Upper lobe of left lung (tissue), 4 donors: ENCODE measurements at regions not wholly inside any gene's neighbourhood (a gene's known extent, or its start where the extent isn't known, plus 50 kb on each side); places are given as distances from the start of the nearest gene placed in this dataset.

ENCODE experiments used
- CTCF ChIP-seq, 6 experiments: fragments of 450-650 bp in 4 of 6; fragments of 200-600 bp in 2 of 6; sonication (generic) in 2 of 6; IDR thresholded peaks; one replicate each; pipeline ENCODE4 v1.5.1; 2016 to 2019; ENCODE audit warnings: antibody characterized with exemption in 6 of 6
- POLR2A ChIP-seq, 4 donors: fragments of 450-650 bp; IDR thresholded peaks; one replicate each; pipeline ENCODE4 v1.5.1; 2016 to 2017; ENCODE audit warnings: antibody characterized with exemption in 4 of 4, mild to moderate bottlenecking in 2 of 4

DNA sequence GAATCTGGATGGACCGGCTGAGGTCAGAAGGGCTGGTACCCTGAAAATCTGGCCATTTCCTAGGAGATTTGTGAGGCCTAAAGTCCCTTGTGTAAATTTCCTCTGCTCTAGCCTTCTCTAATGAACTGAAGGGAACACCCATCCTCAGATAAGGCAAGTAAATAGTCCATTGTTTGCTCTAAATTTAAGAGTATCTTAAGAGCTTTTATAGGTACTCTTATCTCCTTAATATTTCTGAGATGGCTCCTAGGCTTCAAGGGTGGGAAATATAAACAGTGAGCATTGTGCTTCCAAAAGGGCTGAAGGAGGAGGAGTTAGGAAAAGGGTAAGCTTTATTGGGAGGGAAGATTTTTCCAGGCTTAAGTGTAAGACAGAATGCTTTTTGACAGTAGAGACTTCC, 148.7 kb upstream of the EDNRB start:
- TF ChIP-seq POLR2A (IDR thresholded peaks at IDR 0.05) (no peak), CTCF (IDR thresholded peaks at IDR 0.05) (no peak)
